HCT116 (cell line): ENCODE measurements at regions not wholly inside any gene's neighbourhood (a gene's known extent, or its start where the extent isn't known, plus 50 kb on each side); places are given as distances from the start of the nearest gene placed in this dataset.

Experiments used
- ATAC-seq: fragments of 200-7000 bp; cut with Tn5 transposase; 2 replicates; pipeline ENCODE4 v1.9.1; 2020; ENCODE audit warnings: mild to moderate bottlenecking, moderate library complexity
- BruUV-seq: library from RNA; stranded (reverse); fragments of 400-500 nt; replicated peaks from 2 replicates; lab custom pipeline; 2021; lab: Mats Ljungman, UMichigan
- CTCF ChIA-PET: fragments of 300-600 bp; sonication (Branson Sonifier 250); formaldehyde crosslinking; loops from one replicate; lab custom pipeline; 2021; ENCODE audit warnings: antibody characterized with exemption; lab: Charles Lee
- POLR2A ChIA-PET: fragments of 300-600, 350-600 bp; sonication (Branson Sonifier 250); formaldehyde crosslinking; loops from one replicate; lab custom pipeline; 2021; ENCODE audit warnings: antibody characterized with exemption; lab: Charles Lee
- RAD21 ChIA-PET, 2 experiments: fragments of 300-600 bp; sonication (Branson Sonifier 250); formaldehyde crosslinking; loops; one replicate each; lab custom pipeline; 2023; ENCODE audit warnings: low total read pairs in 2 of 2; ENCODE audit not compliant: uncharacterized antibody in 2 of 2, unreplicated experiment in 2 of 2, low non-redundant PET in 1 of 2; lab: Charles Lee
- DNase-seq: peaks from one replicate; pipeline ENCODE4 v3.0.0-alpha.2; 2010; ENCODE audit warnings: low read depth, low spot score
- H2AFZ ChIP-seq: fragments of 200-600 bp; shearing (Covaris generic), sonication (generic); 2 replicates; pipeline ENCODE4 v1.6.1; 2017; ENCODE audit warnings: low read depth, mixed run types, mixed read lengths, antibody characterized with exemption, low read length; ENCODE audit not compliant: poor library complexity, severe bottlenecking
- H3K27ac ChIP-seq: 2 replicates; pipeline ENCODE4 v1.5.1; 2012; ENCODE audit warnings: low read depth, low read length
- H3K27me3 ChIP-seq: fragments of 200-600 bp; sonication (generic); 2 replicates; pipeline ENCODE4 v1.6.1; 2016; ENCODE audit warnings: mixed run types, low read length, mixed read lengths; ENCODE audit not compliant: insufficient read depth
- H3K36me3 ChIP-seq, 2 experiments: fragments of 200-500 bp in 1 of 2; fragments of 200-600 bp in 1 of 2; sonication (Bioruptor generic) in 1 of 2; sonication (generic) in 1 of 2; 2 replicates each; pipeline versions ENCODE4 v1.5.1 to v1.6.1; 2014 to 2016; ENCODE audit warnings: low read length in 2 of 2, inconsistent platforms in 1 of 2, mixed read lengths in 1 of 2, mixed run types in 1 of 2; ENCODE audit not compliant: insufficient read depth in 2 of 2, control insufficient read depth in 1 of 2
- H3K4me1 ChIP-seq, 2 experiments: fragments of 200-600 bp in 1 of 2; sonication (generic) in 1 of 2; 2 replicates each; pipeline versions ENCODE4 v1.5.1 to v1.6.1; 2012 to 2017; ENCODE audit warnings: low read length in 2 of 2, inconsistent platforms in 1 of 2, mild to moderate bottlenecking in 1 of 2, mixed read lengths in 1 of 2, mixed run types in 1 of 2, moderate library complexity in 1 of 2; ENCODE audit not compliant: insufficient read depth in 2 of 2, control insufficient read depth in 1 of 2
- H3K4me2 ChIP-seq: fragments of 200-600 bp; sonication (generic); 2 replicates; pipeline ENCODE4 v1.6.1; 2017; ENCODE audit warnings: mixed run types, low read length, mixed read lengths
- H3K4me3 ChIP-seq, 2 experiments: fragments of 200-600 bp in 1 of 2; sonication (generic) in 1 of 2; replicated peaks in 1 of 2; 2 replicates each; pipeline ENCODE4 v1.5.1; 2011 to 2016; ENCODE audit warnings: low read length in 2 of 2, control low read depth in 1 of 2, low read depth in 1 of 2, mild to moderate bottlenecking in 1 of 2, mixed read lengths in 1 of 2, mixed run types in 1 of 2
- H3K79me2 ChIP-seq: fragments of 200-600 bp; sonication (generic); 2 replicates; pipeline ENCODE4 v1.6.1; 2017; ENCODE audit warnings: mild to moderate bottlenecking, mixed run types, low read length, moderate library complexity, mixed read lengths; ENCODE audit not compliant: insufficient read depth
- H3K9ac ChIP-seq: fragments of 200-600 bp; sonication (generic); 2 replicates; pipeline ENCODE4 v1.6.1; 2016; ENCODE audit warnings: low read length, mixed read lengths
- H3K9me2 ChIP-seq: fragments of 200-600 bp; sonication (generic), shearing (Covaris generic); 2 replicates; pipeline ENCODE4 v1.6.1; 2017; ENCODE audit warnings: mixed run types, mild to moderate bottlenecking, moderate library complexity; ENCODE audit not compliant: insufficient read depth
- H3K9me3 ChIP-seq, 2 experiments: fragments of 200-500 bp in 1 of 2; fragments of 200-600 bp in 1 of 2; sonication (Bioruptor generic) in 1 of 2; sonication (generic) in 1 of 2; 2 replicates each; pipeline ENCODE4 v1.6.1; 2014 to 2017; ENCODE audit warnings: low read length in 2 of 2, mixed read lengths in 2 of 2, inconsistent platforms in 1 of 2, low read depth in 1 of 2, mild to moderate bottlenecking in 1 of 2, mixed run types in 1 of 2, moderate library complexity in 1 of 2; ENCODE audit not compliant: control insufficient read depth in 1 of 2, insufficient read depth in 1 of 2
- H4K20me1 ChIP-seq: fragments of 200-600 bp; sonication (generic), shearing (Covaris generic); 2 replicates; pipeline ENCODE4 v1.6.1; 2017; ENCODE audit warnings: mixed run types, mild to moderate bottlenecking, moderate library complexity; ENCODE audit not compliant: insufficient read depth
- CBX3 ChIP-seq: IDR thresholded peaks from 2 replicates; pipeline ENCODE4 v1.6.1; 2012; ENCODE audit warnings: low read depth
- CEBPB ChIP-seq: IDR thresholded peaks from 2 replicates; pipeline ENCODE4 v1.6.1; 2012; ENCODE audit warnings: low read depth
- FOSL1 ChIP-seq: IDR thresholded peaks from 2 replicates; pipeline ENCODE4 v1.6.1; 2012; ENCODE audit warnings: low read depth
- JUND ChIP-seq: IDR thresholded peaks from 2 replicates; pipeline ENCODE4 v1.6.1; 2012
- POLR2A ChIP-seq: IDR thresholded peaks from 2 replicates; pipeline ENCODE4 v1.7.0; 2011; ENCODE audit warnings: borderline replicate concordance; ENCODE audit not compliant: insufficient read depth, insufficient read length; ENCODE audit errors: extremely low read depth
- POLR2AphosphoS5 ChIP-seq: IDR thresholded peaks from 2 replicates; pipeline ENCODE4 v1.6.1; 2011; ENCODE audit warnings: mild to moderate bottlenecking, low read depth, low read length, moderate library complexity
- TCF7L2 ChIP-seq: IDR thresholded peaks from 2 replicates; pipeline ENCODE4 v1.7.0; 2011; ENCODE audit warnings: borderline replicate concordance, inconsistent platforms; ENCODE audit not compliant: insufficient read depth, insufficient read length; ENCODE audit errors: extremely low read depth
- YY1 ChIP-seq: IDR thresholded peaks from 2 replicates; pipeline ENCODE4 v1.6.1; 2011; ENCODE audit warnings: low read length, low read depth, moderate library complexity, mild to moderate bottlenecking; ENCODE audit not compliant: insufficient replicate concordance; ENCODE audit errors: extremely low read depth
- ZFX ChIP-seq: fragments of 450-650 bp; IDR thresholded peaks from 2 replicates; pipeline ENCODE4 v1.6.1; 2017
- ZNF274 ChIP-seq: fragments of 200-500 bp; sonication (Bioruptor generic); IDR thresholded peaks from 2 replicates; pipeline ENCODE4 v1.6.1; 2014; ENCODE audit warnings: mild to moderate bottlenecking, low read depth, low read length, inconsistent platforms
- intact Hi-C: fragments of 100-400 bp; cut with micrococcal nuclease; formaldehyde crosslinking; loops from 2 replicates; pipeline ENCODE4 v1.10.0; 2022
- TF ChIP-seq, protein P1 (sequence below): IDR thresholded peaks from 2 replicates; pipeline ENCODE4 v1.6.1; 2011; ENCODE audit warnings: mild to moderate bottlenecking, low read length, moderate library complexity; ENCODE audit not compliant: insufficient replicate concordance; ENCODE audit errors: extremely low read depth

DNA sequence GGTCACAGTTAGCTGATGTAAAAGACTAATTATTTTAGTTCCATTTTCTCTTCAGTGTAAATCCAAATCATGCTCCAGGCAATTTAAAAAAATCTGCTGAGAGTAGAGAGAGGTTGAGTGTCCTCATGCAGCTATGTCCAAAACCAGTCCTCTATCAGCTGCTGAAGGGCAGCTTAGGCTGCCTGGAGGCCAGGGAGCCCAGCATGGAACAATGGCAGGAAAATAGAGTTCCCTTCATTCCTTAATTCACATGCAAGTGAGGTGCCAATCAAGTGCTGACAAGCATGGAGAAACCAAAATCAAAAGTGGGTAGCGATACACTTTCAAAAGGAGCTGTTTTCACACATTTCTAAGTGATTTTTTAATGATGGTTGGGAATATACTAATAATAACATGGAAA lies 78.3 kb upstream of the POU5F2 start:
- no peaks in the 10 kb centered on the region for H3K27me3 ChIP-seq
- H2AFZ ChIP-seq, result no peak overlapping the region
- H3K36me3 ChIP-seq, result no peaks in the 10 kb centered on the region
- no TSS peak for BruUV-seq
- no peak overlapping the region for H3K27ac ChIP-seq
- no peaks in the 10 kb centered on the region for H3K9me2 ChIP-seq
- ChIA-PET POLR2A (no interaction called here), RAD21 (no interaction called here), CTCF (no interaction called here)
- no peaks in the 10 kb centered on the region for H3K9me3 ChIP-seq
- TF ChIP-seq, protein P1, sequence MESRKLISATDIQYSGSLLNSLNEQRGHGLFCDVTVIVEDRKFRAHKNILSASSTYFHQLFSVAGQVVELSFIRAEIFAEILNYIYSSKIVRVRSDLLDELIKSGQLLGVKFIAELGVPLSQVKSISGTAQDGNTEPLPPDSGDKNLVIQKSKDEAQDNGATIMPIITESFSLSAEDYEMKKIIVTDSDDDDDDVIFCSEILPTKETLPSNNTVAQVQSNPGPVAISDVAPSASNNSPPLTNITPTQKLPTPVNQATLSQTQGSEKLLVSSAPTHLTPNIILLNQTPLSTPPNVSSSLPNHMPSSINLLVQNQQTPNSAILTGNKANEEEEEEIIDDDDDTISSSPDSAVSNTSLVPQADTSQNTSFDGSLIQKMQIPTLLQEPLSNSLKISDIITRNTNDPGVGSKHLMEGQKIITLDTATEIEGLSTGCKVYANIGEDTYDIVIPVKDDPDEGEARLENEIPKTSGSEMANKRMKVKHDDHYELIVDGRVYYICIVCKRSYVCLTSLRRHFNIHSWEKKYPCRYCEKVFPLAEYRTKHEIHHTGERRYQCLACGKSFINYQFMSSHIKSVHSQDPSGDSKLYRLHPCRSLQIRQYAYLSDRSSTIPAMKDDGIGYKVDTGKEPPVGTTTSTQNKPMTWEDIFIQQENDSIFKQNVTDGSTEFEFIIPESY, result no peak
- TF ChIP-seq POLR2A (no peak), CEBPB (no peak), ZNF274 (no peak), JUND (no peak), FOSL1 (no peak), YY1 (no peak), POLR2AphosphoS5 (no peak), TCF7L2 (no peak), ZFX (no peak), CBX3 (no peak)
- no peaks in the 10 kb centered on the region for H3K79me2 ChIP-seq
- no peak overlapping the region for H3K4me3 ChIP-seq
- ATAC-seq (no peak), DNase-seq (no peak)
- intact Hi-C loops, result no loop called here
- H4K20me1 ChIP-seq, result no peaks in the 10 kb centered on the region
- no peak overlapping the region for H3K9ac ChIP-seq
- no peak overlapping the region for H3K4me2 ChIP-seq
- no peaks in the 10 kb centered on the region for H3K4me1 ChIP-seq
